H1 (cell line): ENCODE measurements at regions not wholly inside any gene's neighbourhood (a gene's known extent, or its start where the extent isn't known, plus 50 kb on each side); places are given as distances from the start of the nearest gene placed in this dataset.

Source experiments
- CTCF ChIA-PET: fragments of 300-600 bp; sonication (Branson Sonifier 250); formaldehyde crosslinking; loops from one replicate; lab custom pipeline; 2021; ENCODE audit not compliant: partially characterized antibody; lab: Charles Lee
- POLR2A ChIA-PET: fragments of 300-600 bp; sonication (Branson Sonifier 250); formaldehyde crosslinking; loops from one replicate; lab custom pipeline; 2021; ENCODE audit warnings: inconsistent platforms; ENCODE audit not compliant: partially characterized antibody; lab: Charles Lee
- DNase-seq, 2 experiments: peaks; one replicate each; pipeline versions ENCODE4 v3.0.0 to v3.0.0-alpha.2; 2010 to 2022; ENCODE audit warnings: low spot score in 2 of 2, low read depth in 1 of 2, mixed read lengths in 1 of 2
- FAIRE-seq: peaks from 2 replicates; lab custom pipeline; 2011; peaks lifted over from hg19 to GRCh38; lab: Jason Lieb, UNC
- H2AFZ ChIP-seq: 2 replicates; pipeline ENCODE4 v1.8.1; 2012; ENCODE audit warnings: low read length, inconsistent platforms
- H2AK5ac ChIP-seq: 2 replicates; pipeline ENCODE4 v1.6.1; 2013; ENCODE audit warnings: low read depth, low read length
- H2BK120ac ChIP-seq: replicated peaks from 2 replicates; pipeline ENCODE3; 2013; ENCODE audit warnings: low read depth, low read length, inconsistent platforms
- H2BK12ac ChIP-seq: 2 replicates; pipeline ENCODE4 v1.6.1; 2013; ENCODE audit warnings: low read depth, low read length
- H2BK15ac ChIP-seq: 2 replicates; pipeline ENCODE4 v1.6.1; 2013; ENCODE audit warnings: low read length
- H2BK20ac ChIP-seq: 2 replicates; pipeline ENCODE4 v1.6.1; 2013; ENCODE audit warnings: low read length
- H2BK5ac ChIP-seq: 2 replicates; pipeline ENCODE4 v1.6.1; 2013; ENCODE audit warnings: low read depth, low read length
- H3K14ac ChIP-seq: 2 replicates; pipeline ENCODE4 v1.6.1; 2013; ENCODE audit warnings: inconsistent platforms; ENCODE audit not compliant: insufficient read length
- H3K18ac ChIP-seq: 2 replicates; pipeline ENCODE4 v1.6.1; 2013; ENCODE audit warnings: low read length; ENCODE audit errors: extremely low read depth
- H3K23ac ChIP-seq: 2 replicates; pipeline ENCODE4 v1.6.1; 2013; ENCODE audit warnings: inconsistent platforms; ENCODE audit not compliant: insufficient read length
- H3K23me2 ChIP-seq: 2 replicates; pipeline ENCODE4 v1.6.1; 2013; ENCODE audit warnings: low read depth, low read length
- H3K27ac ChIP-seq: 2 replicates; pipeline ENCODE4 v1.6.1; 2011; ENCODE audit warnings: low read depth, low read length, inconsistent platforms
- H3K27me3 ChIP-seq, 4 experiments: replicated peaks in 1 of 4; 1 replicate in 1 of 4; 2 replicates in 3 of 4; pipeline versions ENCODE4 v1.6.1 to v1.8.1; 2011 to 2013; ENCODE audit warnings: low read length in 3 of 4, mild to moderate bottlenecking in 3 of 4, inconsistent platforms in 2 of 4, mixed read lengths in 2 of 4, moderate library complexity in 1 of 4; ENCODE audit not compliant: control insufficient read depth in 3 of 4, insufficient read depth in 3 of 4; ENCODE audit errors: extremely low read depth in 1 of 4
- H3K36me3 ChIP-seq, 4 experiments: 2 replicates each; pipeline versions ENCODE4 v1.6.1 to v1.8.1; 2011 to 2013; ENCODE audit warnings: mild to moderate bottlenecking in 4 of 4, low read length in 3 of 4, moderate library complexity in 2 of 4, control low read depth in 1 of 4, inconsistent platforms in 1 of 4; ENCODE audit not compliant: insufficient read depth in 4 of 4, control insufficient read depth in 2 of 4
- H3K4ac ChIP-seq: replicated peaks from 2 replicates; pipeline ENCODE3; 2013; ENCODE audit warnings: low read length, low read depth, mixed read lengths, inconsistent platforms; ENCODE audit not compliant: insufficient read length
- H3K4me1 ChIP-seq, 4 experiments: replicated peaks in 1 of 4; 1 replicate in 1 of 4; 2 replicates in 3 of 4; pipeline versions ENCODE4 v1.6.1 to v1.8.1; 2011 to 2013; ENCODE audit warnings: low read length in 3 of 4, inconsistent platforms in 2 of 4, mixed read lengths in 1 of 4; ENCODE audit not compliant: insufficient read depth in 4 of 4, control insufficient read depth in 3 of 4
- H3K4me2 ChIP-seq, 2 experiments: 2 replicates each; pipeline versions ENCODE4 v1.6.1 to v1.8.1; 2011 to 2013; ENCODE audit warnings: low read depth in 2 of 2, low read length in 2 of 2, control low read depth in 1 of 2, inconsistent platforms in 1 of 2, mild to moderate bottlenecking in 1 of 2; ENCODE audit not compliant: insufficient read depth in 1 of 2
- H3K4me3 ChIP-seq, 4 experiments: fragments of 200-600, 300-600 bp in 1 of 4; sonication (generic), shearing (Covaris generic), sonication (Bioruptor Twin) in 1 of 4; 2 replicates each; pipeline versions ENCODE4 v1.5.1 to v1.8.1; 2011 to 2016; ENCODE audit warnings: low read length in 4 of 4, low read depth in 3 of 4, control low read depth in 2 of 4, inconsistent platforms in 2 of 4, mild to moderate bottlenecking in 2 of 4, mixed read lengths in 1 of 4, moderate library complexity in 1 of 4; ENCODE audit not compliant: insufficient read depth in 2 of 4; ENCODE audit errors: extremely low read depth in 1 of 4
- H3K56ac ChIP-seq: replicated peaks from 2 replicates; pipeline ENCODE3; 2013; ENCODE audit warnings: low read depth, mild to moderate bottlenecking, mixed read lengths, low read length, inconsistent platforms; ENCODE audit not compliant: insufficient read length
- H3K79me1 ChIP-seq: 2 replicates; pipeline ENCODE4 v1.6.1; 2013; ENCODE audit warnings: low read depth, low read length, control low read depth
- H3K79me2 ChIP-seq, 2 experiments: 2 replicates each; pipeline versions ENCODE4 v1.6.1 to v1.8.1; 2012 to 2013; ENCODE audit warnings: low read length in 2 of 2, mild to moderate bottlenecking in 2 of 2, inconsistent platforms in 1 of 2; ENCODE audit not compliant: insufficient read depth in 2 of 2, control insufficient read depth in 1 of 2
- H3K9ac ChIP-seq, 4 experiments: replicated peaks in 1 of 4; 1 replicate in 1 of 4; 2 replicates in 3 of 4; pipeline versions ENCODE4 v1.6.1 to v1.8.1; 2011 to 2013; ENCODE audit warnings: low read depth in 3 of 4, low read length in 3 of 4, control low read depth in 2 of 4, mild to moderate bottlenecking in 2 of 4, moderate library complexity in 2 of 4, inconsistent platforms in 1 of 4; ENCODE audit errors: extremely low read depth in 1 of 4
- H3K9me3 ChIP-seq, 2 experiments: 2 replicates each; pipeline versions ENCODE4 v1.6.1 to v1.8.1; 2012 to 2013; ENCODE audit warnings: mild to moderate bottlenecking in 2 of 2, moderate library complexity in 2 of 2, control low read depth in 1 of 2, inconsistent platforms in 1 of 2, low read depth in 1 of 2, low read length in 1 of 2, mixed read lengths in 1 of 2; ENCODE audit not compliant: insufficient read depth in 2 of 2
- H4K20me1 ChIP-seq, 2 experiments: replicated peaks in 1 of 2; 2 replicates each; pipeline versions ENCODE3 to v1.8.1; 2011 to 2013; ENCODE audit warnings: inconsistent platforms in 2 of 2, low read length in 2 of 2, mild to moderate bottlenecking in 1 of 2; ENCODE audit not compliant: insufficient read depth in 2 of 2, control insufficient read depth in 1 of 2
- H4K5ac ChIP-seq: 2 replicates; pipeline ENCODE4 v1.6.1; 2013; ENCODE audit warnings: low read length, low read depth, mixed read lengths, inconsistent platforms; ENCODE audit not compliant: insufficient read length
- H4K8ac ChIP-seq: 2 replicates; pipeline ENCODE4 v1.8.0; 2013; ENCODE audit warnings: mild to moderate bottlenecking, moderate library complexity, low read length, inconsistent platforms; ENCODE audit not compliant: insufficient read depth; ENCODE audit errors: extremely low read depth
- H4K91ac ChIP-seq: replicated peaks from 2 replicates; pipeline ENCODE3; 2013; ENCODE audit warnings: low read length, mixed read lengths, inconsistent platforms; ENCODE audit not compliant: insufficient read length
- KDM1A ChIP-seq: fragments of 200-600, 300-600 bp; sonication (generic); IDR thresholded peaks from 2 replicates; pipeline ENCODE4 v1.7.1; 2016; ENCODE audit warnings: mild to moderate bottlenecking, low read length, borderline replicate concordance
- RNF2 ChIP-seq: fragments of 200-900, 300-1000 bp; sonication (generic); IDR thresholded peaks from 2 replicates; pipeline ENCODE4 v1.7.1; 2016; ENCODE audit warnings: borderline replicate concordance, low read depth, mild to moderate bottlenecking, antibody characterized with exemption, low read length; ENCODE audit not compliant: poor library complexity, severe bottlenecking; ENCODE audit errors: missing control alignments
- SIN3A ChIP-seq, 2 experiments: IDR thresholded peaks in 1 of 2; conservative IDR thresholded peaks in 1 of 2; 2 replicates each; pipeline ENCODE4 v1.6.1; 2011 to 2012; ENCODE audit warnings: low read length in 2 of 2, improper control_type of control experiment in 1 of 2, low read depth in 1 of 2, mild to moderate bottlenecking in 1 of 2
- SUZ12 ChIP-seq: fragments of 200-600 bp; sonication (generic); IDR thresholded peaks from 2 replicates; pipeline ENCODE4 v1.6.1; 2012; ENCODE audit warnings: mild to moderate bottlenecking, inconsistent platforms, low read length, moderate library complexity, mixed read lengths
- TAF1 ChIP-seq: IDR thresholded peaks from 2 replicates; pipeline ENCODE4 v1.6.1; 2011; ENCODE audit warnings: mild to moderate bottlenecking, low read depth, low read length
- WGBS, 2 experiments: shearing (Covaris generic) in 1 of 2; methylation state at CpG; one replicate each; pipeline versions ENCODE4 v1.1.6 to v1.1.7; 2013 to 2015; ENCODE audit warnings: low lambda C conversion rate in 2 of 2, mixed read lengths in 2 of 2, inconsistent platforms in 1 of 2, low coverage in 1 of 2, missing lambda C conversion rate in 1 of 2; ENCODE audit not compliant: insufficient replicate concordance in 2 of 2, insufficient coverage in 1 of 2, insufficient read length in 1 of 2; ENCODE audit errors: extremely low coverage in 1 of 2, missing lambda C conversion rate in 1 of 2; 5-methylcytosine and 5-hydroxymethylcytosine counted together

DNA sequence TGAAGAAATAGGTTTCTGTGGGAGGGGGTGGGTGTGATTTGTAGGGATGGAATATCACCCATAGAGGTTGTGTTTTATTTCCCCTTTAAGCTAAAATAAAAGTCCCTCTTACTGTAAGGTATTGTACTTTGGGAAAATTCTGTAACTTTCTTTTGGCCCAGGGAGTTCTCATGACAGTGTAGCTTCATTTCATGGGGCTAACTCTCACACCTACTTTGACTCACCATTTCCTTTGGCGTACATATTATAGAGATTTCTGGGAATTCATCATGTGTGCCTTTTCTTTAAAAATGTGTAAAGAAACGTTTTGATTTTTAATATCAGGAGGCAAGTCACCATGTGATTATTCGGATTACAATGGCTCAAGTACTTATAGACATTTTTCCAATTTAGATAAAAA, 477.7 kb upstream of the CFAP20DC start:
- no peak overlapping the region for H3K23ac ChIP-seq
- no peaks in the 10 kb centered on the region; a peak in 1 of 7 replicates for H3K27me3 ChIP-seq
- H3K27ac ChIP-seq, result no peak overlapping the region
- no peak for FAIRE-seq
- H2BK15ac ChIP-seq, result no peak overlapping the region
- no peak overlapping the region for H3K9ac ChIP-seq
- no peaks in the 10 kb centered on the region for H4K20me1 ChIP-seq
- no peaks in the 10 kb centered on the region for H3K79me1 ChIP-seq
- no peak overlapping the region for H3K4me2 ChIP-seq
- no peak overlapping the region for H4K8ac ChIP-seq
- no peak overlapping the region for H3K4me3 ChIP-seq
- no peak overlapping the region for H2AFZ ChIP-seq
- TF ChIP-seq RNF2 (no peak), KDM1A (no peak), SIN3A (conservative IDR thresholded peaks at IDR 0.05 in 1 of 2, IDR thresholded peaks at IDR 0.05 in 1 of 2; ENCODE audit: low read depth in 1 of 2, low read length in 2 of 2) (no peak), TAF1 (no peak), SUZ12 (no peak)
- no peak overlapping the region for H2BK20ac ChIP-seq
- H3K14ac ChIP-seq, result no peak overlapping the region
- H2BK12ac ChIP-seq, result no peak overlapping the region
- H4K91ac ChIP-seq, result no peak overlapping the region
- no peak overlapping the region for H2AK5ac ChIP-seq
- H3K4ac ChIP-seq, result no peak overlapping the region
- H3K23me2 ChIP-seq, result no peaks in the 10 kb centered on the region
- no peak overlapping the region for H3K18ac ChIP-seq
- no peaks in the 10 kb centered on the region for H3K79me2 ChIP-seq
- ChIA-PET POLR2A (no interaction called here), CTCF (interaction anchor here (0.7 to 1.6 kb wide), 2 partner anchors 11 to 13 kb away, joined by 3 to 4 read pairs; no protein-coding TSS in a partner anchor)
- H3K9me3 ChIP-seq, result no peaks in the 10 kb centered on the region
- no peaks in the 10 kb centered on the region for H3K36me3 ChIP-seq
- H3K56ac ChIP-seq, result no peak overlapping the region
- no peak overlapping the region for H2BK120ac ChIP-seq
- no peaks in the 10 kb centered on the region for H3K4me1 ChIP-seq
- no peak for DNase-seq
- no peak overlapping the region for H2BK5ac ChIP-seq
- no peak overlapping the region for H4K5ac ChIP-seq
- WGBS, 2 experiments, result 81% methylated on average over 3 of the region's 3 CpGs; no CpG with 5 or more reads in 1 of the 2 experiments
